Lower leg skin (tissue), 3 donors: ENCODE measurements at regions not wholly inside any gene's neighbourhood (a gene's known extent, or its start where the extent isn't known, plus 50 kb on each side); places are given as distances from the start of the nearest gene placed in this dataset.

Experiments used
- POLR2A ChIP-seq, 2 donors: fragments of 450-650 bp; IDR thresholded peaks; one replicate each; pipeline ENCODE4 v1.6.1; 2016 to 2017; ENCODE audit warnings: antibody characterized with exemption in 2 of 2, mild to moderate bottlenecking in 1 of 2, moderate library complexity in 1 of 2
- TF ChIP-seq, protein P1 (sequence below), 3 donors: fragments of 450-650 bp; IDR thresholded peaks; one replicate each; pipeline ENCODE4 v1.5.1; 2016; ENCODE audit warnings: antibody characterized with exemption in 3 of 3, mild to moderate bottlenecking in 3 of 3, moderate library complexity in 2 of 3

DNA sequence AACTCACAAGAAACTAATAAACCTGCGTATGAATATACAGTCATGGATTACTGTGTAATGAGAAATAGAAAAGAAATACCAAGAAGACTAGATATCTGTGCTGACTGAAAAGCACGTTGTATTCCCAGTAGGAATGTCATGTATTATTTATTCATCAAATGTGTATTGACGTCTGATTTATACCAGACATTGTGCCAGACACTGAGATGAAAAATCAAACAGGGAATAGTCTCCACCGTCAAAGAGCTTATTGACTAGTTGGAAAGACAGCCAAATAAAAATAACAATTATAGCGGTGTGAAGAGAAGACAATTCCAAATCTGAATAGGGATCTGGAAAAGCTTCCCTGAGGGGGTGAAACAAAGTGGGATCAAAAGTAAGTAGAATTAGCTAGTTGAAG is 687.6 kb downstream of the C4orf33 start:
- TF ChIP-seq, protein P1, sequence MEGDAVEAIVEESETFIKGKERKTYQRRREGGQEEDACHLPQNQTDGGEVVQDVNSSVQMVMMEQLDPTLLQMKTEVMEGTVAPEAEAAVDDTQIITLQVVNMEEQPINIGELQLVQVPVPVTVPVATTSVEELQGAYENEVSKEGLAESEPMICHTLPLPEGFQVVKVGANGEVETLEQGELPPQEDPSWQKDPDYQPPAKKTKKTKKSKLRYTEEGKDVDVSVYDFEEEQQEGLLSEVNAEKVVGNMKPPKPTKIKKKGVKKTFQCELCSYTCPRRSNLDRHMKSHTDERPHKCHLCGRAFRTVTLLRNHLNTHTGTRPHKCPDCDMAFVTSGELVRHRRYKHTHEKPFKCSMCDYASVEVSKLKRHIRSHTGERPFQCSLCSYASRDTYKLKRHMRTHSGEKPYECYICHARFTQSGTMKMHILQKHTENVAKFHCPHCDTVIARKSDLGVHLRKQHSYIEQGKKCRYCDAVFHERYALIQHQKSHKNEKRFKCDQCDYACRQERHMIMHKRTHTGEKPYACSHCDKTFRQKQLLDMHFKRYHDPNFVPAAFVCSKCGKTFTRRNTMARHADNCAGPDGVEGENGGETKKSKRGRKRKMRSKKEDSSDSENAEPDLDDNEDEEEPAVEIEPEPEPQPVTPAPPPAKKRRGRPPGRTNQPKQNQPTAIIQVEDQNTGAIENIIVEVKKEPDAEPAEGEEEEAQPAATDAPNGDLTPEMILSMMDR (IDR thresholded peaks at IDR 0.05), result no peak
- no peak for TF ChIP-seq POLR2A (IDR thresholded peaks at IDR 0.05)
